Thoracic aorta (tissue), 2 donors: ENCODE measurements at regions not wholly inside any gene's neighbourhood (a gene's known extent, or its start where the extent isn't known, plus 50 kb on each side); places are given as distances from the start of the nearest gene placed in this dataset.

Source experiments
- ATAC-seq: fragments of 150-250 bp; one replicate; pipeline ENCODE4 v1.8.0; 2017; ENCODE audit warnings: low read depth; ENCODE audit not compliant: insufficient number of reproducible peaks, low FRiP score
- DNase-seq: peaks from one replicate; pipeline ENCODE4 v3.0.0-alpha.2; 2020; ENCODE audit warnings: low spot score
- H3K27ac ChIP-seq, 2 donors: fragments of 200-600 bp; sonication (generic); 1 replicate in 1 of 2; 2 replicates in 1 of 2; pipeline ENCODE4 v1.5.1; 2016; ENCODE audit warnings: mild to moderate bottlenecking in 2 of 2, moderate library complexity in 2 of 2
- H3K27me3 ChIP-seq: fragments of 200-600 bp; sonication (generic); replicated peaks from 2 replicates; pipeline ENCODE4 v1.6.0; 2016; ENCODE audit warnings: mild to moderate bottlenecking; ENCODE audit not compliant: insufficient read depth
- H3K36me3 ChIP-seq: fragments of 200-600 bp; sonication (generic); one replicate; pipeline ENCODE4 v1.5.1; 2016
- H3K4me1 ChIP-seq, 2 donors: fragments of 200-600 bp; sonication (generic); 1 replicate in 1 of 2; 2 replicates in 1 of 2; pipeline versions ENCODE4 v1.5.1 to v1.6.0; 2016; ENCODE audit warnings: low read depth in 2 of 2, mild to moderate bottlenecking in 1 of 2; ENCODE audit not compliant: control insufficient read depth in 1 of 2
- H3K4me3 ChIP-seq: fragments of 200-600 bp; sonication (generic); 2 replicates; pipeline ENCODE4 v1.5.1; 2016; ENCODE audit warnings: mild to moderate bottlenecking
- H3K9me3 ChIP-seq: fragments of 200-600 bp; sonication (generic); 2 replicates; pipeline ENCODE4 v1.5.1; 2016
- CTCF ChIP-seq: fragments of 200-600 bp; sonication (generic); IDR thresholded peaks from one replicate; pipeline ENCODE4 v1.5.1; 2019; ENCODE audit warnings: antibody characterized with exemption

- TF ChIP-seq CTCF = no peak
- H3K27me3 ChIP-seq = no peaks in the 10 kb centered on the region
Observed at GRCh38 chr4:169818063-169818679, 60.4 kb upstream of the HPF1 start.

GRCh38 chr4:169815606-169816005 lies 57.9 kb upstream of the HPF1 start:
- ATAC-seq = no peak

More at GRCh38 chr4:169818063-169818679, 60.4 kb upstream of the HPF1 start:
- no peak overlapping the region for H3K4me3 ChIP-seq
- no peaks in the 10 kb centered on the region for H3K36me3 ChIP-seq
- H3K27ac ChIP-seq = no peak overlapping the region
- DNase-seq = no peak
- ATAC-seq = no peak
- H3K9me3 ChIP-seq = no peaks in the 10 kb centered on the region
- H3K4me1 ChIP-seq = no peaks in the 10 kb centered on the region

GRCh38 chr4:169811476-169811875 lies 53.7 kb upstream of the HPF1 start:
- Histone ChIP-seq H3K9me3 (no peaks in the 10 kb centered on the region), H3K27me3 (no peaks in the 10 kb centered on the region), H3K4me3 (no peak overlapping the region), H3K27ac (no peak overlapping the region), H3K4me1 (no peaks in the 10 kb centered on the region), H3K36me3 (no peaks in the 10 kb centered on the region)
- ATAC-seq (no peak), DNase-seq (no peak)
- no peak for TF ChIP-seq CTCF

More at GRCh38 chr4:169815606-169816005, 57.9 kb upstream of the HPF1 start:
- Histone ChIP-seq H3K4me1 (no peaks in the 10 kb centered on the region), H3K4me3 (no peak overlapping the region), H3K27me3 (no peaks in the 10 kb centered on the region), H3K27ac (no peak overlapping the region), H3K9me3 (no peaks in the 10 kb centered on the region), H3K36me3 (no peaks in the 10 kb centered on the region)
- no peak for TF ChIP-seq CTCF
- no peak for DNase-seq

GRCh38 chr4:169810325-169811323 lies 52.9 kb upstream of the HPF1 start:
- Histone ChIP-seq H3K4me3 (no peak overlapping the region), H3K9me3 (peaks cover 2% of the 10 kb centered on the region), H3K27ac (no peak overlapping the region), H3K27me3 (no peaks in the 10 kb centered on the region), H3K4me1 (no peaks in the 10 kb centered on the region), H3K36me3 (no peaks in the 10 kb centered on the region)
- no peak for ATAC-seq
- TF ChIP-seq CTCF = peak; percentile 75
- DNase-seq = no peak

GRCh38 chr4:169807934-169808509 lies 50.3 kb upstream of the HPF1 start:
- ATAC-seq (no peak), DNase-seq (no peak)
- Histone ChIP-seq H3K27ac (no peak overlapping the region), H3K27me3 (no peaks in the 10 kb centered on the region), H3K36me3 (no peaks in the 10 kb centered on the region), H3K4me3 (no peak overlapping the region), H3K4me1 (no peaks in the 10 kb centered on the region), H3K9me3 (peaks cover 3% of the 10 kb centered on the region)
- no peak for TF ChIP-seq CTCF
